ENCODE measurements at regions not wholly inside any gene's neighbourhood (a gene's known extent, or its start where the extent isn't known, plus 50 kb on each side); places are given as distances from the start of the nearest gene placed in this dataset.

DNA sequence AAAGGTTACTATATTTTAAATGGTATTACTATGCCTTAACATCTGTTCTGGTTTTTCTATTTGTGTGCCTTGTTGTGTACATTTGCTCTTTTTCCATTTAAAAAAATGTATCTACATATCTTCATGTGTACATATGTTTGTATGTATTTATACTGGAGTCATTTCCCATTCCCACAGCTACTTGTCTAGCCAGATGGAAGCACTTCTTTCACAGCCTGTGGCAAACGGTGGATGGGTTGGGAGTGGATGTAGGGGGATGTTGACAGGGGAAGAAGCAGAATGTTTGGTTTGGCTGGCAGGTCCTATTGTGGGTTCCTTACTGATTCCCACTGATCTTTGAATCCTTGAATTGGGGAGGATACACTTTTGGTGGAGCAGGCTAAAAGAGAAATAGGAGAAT, 93.6 kb upstream of the CNTNAP4 start:
- no peaks in the 10 kb centered on the region for H3K9me3 ChIP-seq (ENCODE audit: control insufficient read depth, low read length)
- no peak overlapping the region for H3K4me3 ChIP-seq (ENCODE audit: low read length)
- no peaks in the 10 kb centered on the region for H3K27me3 ChIP-seq (replicated peaks; ENCODE audit: control insufficient read depth, insufficient read depth, low read length)
- DNase-seq (ENCODE audit: low read depth), result no peak
- H3K4me1 ChIP-seq (ENCODE audit: control insufficient read depth, insufficient read depth, low read length), result peaks cover 21% of the 10 kb centered on the region
- H3K9ac ChIP-seq (ENCODE audit: low read length), result no peak overlapping the region
- H3K36me3 ChIP-seq (ENCODE audit: control insufficient read depth, insufficient read depth, low read length, severe bottlenecking), result no peaks in the 10 kb centered on the region

DNA sequence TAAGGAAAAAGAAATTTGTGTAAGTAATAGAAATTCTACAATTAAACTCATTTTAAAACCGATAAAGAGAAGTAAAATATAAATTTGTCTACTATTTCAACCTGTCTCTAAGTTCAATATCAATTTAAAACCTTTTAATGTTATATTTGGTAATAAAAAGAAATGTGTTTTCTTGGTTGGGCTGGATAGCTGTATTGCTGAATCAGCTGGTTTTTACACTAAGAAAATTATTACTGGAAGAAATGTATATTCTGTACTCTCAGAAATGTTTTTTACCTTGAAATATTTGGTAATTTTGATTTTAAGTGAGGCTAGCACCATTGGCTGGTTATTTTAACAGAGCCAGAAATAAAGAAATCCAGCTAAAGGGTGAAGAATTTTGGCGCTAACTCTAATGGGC, 87.1 kb upstream of the CNTNAP4 start:
- H3K36me3 ChIP-seq (ENCODE audit: control insufficient read depth, insufficient read depth, low read length, severe bottlenecking), result no peaks in the 10 kb centered on the region
- no peak for DNase-seq (ENCODE audit: low read depth)
- no peak overlapping the region for H3K4me3 ChIP-seq (ENCODE audit: low read length)
- H3K4me1 ChIP-seq (ENCODE audit: control insufficient read depth, insufficient read depth, low read length), result peaks cover 16% of the 10 kb centered on the region
- no peak overlapping the region for H3K9ac ChIP-seq (ENCODE audit: low read length)
- no peaks in the 10 kb centered on the region for H3K27me3 ChIP-seq (replicated peaks; ENCODE audit: control insufficient read depth, insufficient read depth, low read length)
- H3K9me3 ChIP-seq (ENCODE audit: control insufficient read depth, low read length), result no peaks in the 10 kb centered on the region

DNA sequence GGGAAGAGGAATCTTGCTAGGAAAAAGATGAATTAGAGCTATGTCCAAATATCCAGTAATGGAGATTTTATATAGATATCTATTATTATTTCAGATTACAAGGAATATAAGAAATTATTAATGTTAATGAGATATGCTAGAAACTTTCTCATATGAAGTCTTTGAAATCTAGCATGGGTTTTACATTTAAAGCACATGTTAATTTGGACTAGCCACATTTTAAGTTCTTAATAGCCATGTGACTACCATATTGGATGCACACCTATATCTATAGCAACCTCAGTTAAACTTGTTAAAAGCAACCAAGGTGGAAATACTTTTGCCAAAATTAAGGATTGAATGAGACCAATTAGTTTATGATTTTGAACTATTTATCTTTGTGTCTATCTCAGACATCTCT, 86.7 kb upstream of the CNTNAP4 start:
- no peaks in the 10 kb centered on the region for H3K36me3 ChIP-seq (ENCODE audit: control insufficient read depth, insufficient read depth, low read length, severe bottlenecking)
- no peaks in the 10 kb centered on the region for H3K9me3 ChIP-seq (ENCODE audit: control insufficient read depth, low read length)
- H3K4me1 ChIP-seq (ENCODE audit: control insufficient read depth, insufficient read depth, low read length), result peaks cover 18% of the 10 kb centered on the region
- no peaks in the 10 kb centered on the region for H3K27me3 ChIP-seq (replicated peaks; ENCODE audit: control insufficient read depth, insufficient read depth, low read length)
- H3K4me3 ChIP-seq (ENCODE audit: low read length), result no peak overlapping the region
- H3K9ac ChIP-seq (ENCODE audit: low read length), result no peak overlapping the region
- DNase-seq (ENCODE audit: low read depth), result no peak

DNA sequence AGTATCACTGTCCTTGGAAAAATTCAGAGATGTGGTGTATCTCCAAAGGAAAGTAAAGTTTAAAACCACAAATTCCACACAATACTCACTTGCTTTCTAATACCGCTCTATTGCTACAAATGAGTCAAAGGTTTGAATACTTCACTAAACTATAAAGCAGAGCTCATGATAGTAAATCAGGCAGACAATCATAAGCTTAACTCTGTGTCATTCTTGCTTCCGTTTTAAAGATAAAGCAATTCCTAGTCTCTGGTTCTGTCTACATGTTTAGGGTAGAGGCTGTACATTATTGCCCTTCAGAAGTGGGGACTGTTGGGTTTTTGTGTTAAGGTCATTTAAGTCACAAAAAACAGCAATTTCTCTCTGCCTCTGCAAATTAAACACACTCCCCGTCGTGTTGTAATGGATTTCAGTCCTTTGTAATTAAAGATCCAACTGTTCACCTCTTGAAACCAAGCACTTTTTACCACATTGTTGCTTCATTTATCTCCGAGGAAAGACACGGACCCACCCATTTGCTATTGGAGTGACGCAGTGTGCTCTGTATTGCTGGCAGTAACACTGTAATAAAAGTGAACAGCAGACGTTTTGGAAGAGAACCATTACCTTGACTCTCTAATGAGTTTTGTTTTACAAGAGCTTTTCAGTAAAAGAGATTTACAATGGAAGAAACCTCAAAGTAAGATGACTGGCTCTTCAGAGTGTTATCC, 83.1 kb upstream of the CNTNAP4 start:
- no peaks in the 10 kb centered on the region for H3K27me3 ChIP-seq (replicated peaks; ENCODE audit: control insufficient read depth, insufficient read depth, low read length)
- peak; percentile 1 for DNase-seq (ENCODE audit: low read depth)
- H3K36me3 ChIP-seq (ENCODE audit: control insufficient read depth, insufficient read depth, low read length, severe bottlenecking), result no peaks in the 10 kb centered on the region
- peak overlapping the region; percentile 64 for H3K9ac ChIP-seq (ENCODE audit: low read length)
- H3K9me3 ChIP-seq (ENCODE audit: control insufficient read depth, low read length), result no peaks in the 10 kb centered on the region
- peak overlapping the region; percentile 71 for H3K4me3 ChIP-seq (ENCODE audit: low read length)
- H3K4me1 ChIP-seq (ENCODE audit: control insufficient read depth, insufficient read depth, low read length), result peaks cover 18% of the 10 kb centered on the region

DNA sequence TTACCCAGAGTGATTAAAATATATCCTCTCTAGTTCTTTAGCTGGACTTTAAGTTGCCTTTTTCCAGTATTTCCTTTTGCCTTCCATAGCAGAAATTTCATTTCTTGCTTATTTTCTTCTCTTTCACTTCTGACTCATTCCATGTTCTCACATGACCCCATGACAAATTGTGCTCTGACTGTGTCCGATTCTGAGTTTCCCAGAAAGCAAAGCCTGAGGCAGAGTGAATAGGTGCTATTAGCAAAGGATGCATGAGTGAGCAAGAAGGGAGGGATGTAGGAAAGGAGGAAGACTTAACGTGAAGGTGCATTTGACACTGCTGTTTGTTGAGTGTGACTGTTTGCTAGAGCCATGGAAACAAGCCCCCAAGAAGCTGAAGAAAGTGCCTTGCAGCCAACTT, 82.6 kb upstream of the CNTNAP4 start:
- H3K4me1 ChIP-seq (ENCODE audit: control insufficient read depth, insufficient read depth, low read length), result peaks cover 18% of the 10 kb centered on the region
- no peaks in the 10 kb centered on the region for H3K36me3 ChIP-seq (ENCODE audit: control insufficient read depth, insufficient read depth, low read length, severe bottlenecking)
- peak; percentile 26 for DNase-seq (ENCODE audit: low read depth)
- peak overlapping the region; percentile 64 for H3K9ac ChIP-seq (ENCODE audit: low read length)
- H3K9me3 ChIP-seq (ENCODE audit: control insufficient read depth, low read length), result no peaks in the 10 kb centered on the region
- no peaks in the 10 kb centered on the region for H3K27me3 ChIP-seq (replicated peaks; ENCODE audit: control insufficient read depth, insufficient read depth, low read length)
- H3K4me3 ChIP-seq (ENCODE audit: low read length), result peak overlapping the region; percentile 71

DNA sequence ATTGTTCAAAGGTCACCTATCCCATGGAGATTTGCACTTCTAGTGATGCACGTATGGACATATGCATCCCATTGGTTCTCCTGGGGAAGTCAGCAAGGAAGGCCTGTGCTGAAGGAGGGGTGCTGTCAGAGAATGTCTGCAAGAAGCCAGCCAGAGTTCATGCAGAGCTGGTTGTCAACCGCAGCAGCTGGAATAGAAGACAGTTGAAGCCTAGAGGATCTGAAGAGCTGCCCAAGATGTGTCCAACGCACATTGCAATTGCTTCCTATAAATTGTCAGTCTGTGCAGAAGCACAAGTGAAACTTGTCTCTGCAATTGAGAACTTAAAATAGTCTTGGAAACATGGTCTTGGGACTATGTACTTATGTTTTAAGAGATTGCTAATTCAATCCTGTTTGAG, 82.1 kb upstream of the CNTNAP4 start:
- no peak overlapping the region for H3K9ac ChIP-seq (ENCODE audit: low read length)
- H3K36me3 ChIP-seq (ENCODE audit: control insufficient read depth, insufficient read depth, low read length, severe bottlenecking), result no peaks in the 10 kb centered on the region
- DNase-seq (ENCODE audit: low read depth), result no peak
- peak overlapping the region; percentile 71 for H3K4me3 ChIP-seq (ENCODE audit: low read length)
- no peaks in the 10 kb centered on the region for H3K9me3 ChIP-seq (ENCODE audit: control insufficient read depth, low read length)
- H3K27me3 ChIP-seq (replicated peaks; ENCODE audit: control insufficient read depth, insufficient read depth, low read length), result no peaks in the 10 kb centered on the region
- peaks cover 18% of the 10 kb centered on the region for H3K4me1 ChIP-seq (ENCODE audit: control insufficient read depth, insufficient read depth, low read length)

DNA sequence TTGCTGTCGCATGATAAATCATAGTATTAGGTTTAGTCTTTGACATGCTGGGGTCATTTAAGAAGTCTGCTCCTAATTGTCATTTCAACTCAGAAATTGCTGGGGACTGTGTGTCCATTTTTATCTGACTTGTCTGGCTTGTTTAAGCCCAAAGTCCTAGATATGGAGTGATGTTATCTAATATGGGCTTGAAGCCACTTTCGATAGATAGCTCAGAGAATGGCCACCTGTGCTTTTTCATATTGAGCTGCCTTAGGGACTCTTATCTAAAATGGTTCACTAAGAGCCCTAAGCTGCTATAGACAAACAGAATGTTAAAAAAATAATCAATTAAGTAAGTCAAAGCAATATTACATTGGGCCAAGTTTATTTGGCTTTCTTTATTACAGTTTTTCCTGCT, 81.6 kb upstream of the CNTNAP4 start:
- Histone ChIP-seq H3K27me3 (replicated peaks; ENCODE audit: control insufficient read depth, insufficient read depth, low read length) (no peaks in the 10 kb centered on the region), H3K36me3 (ENCODE audit: control insufficient read depth, insufficient read depth, low read length, severe bottlenecking) (no peaks in the 10 kb centered on the region), H3K4me1 (ENCODE audit: control insufficient read depth, insufficient read depth, low read length) (peaks cover 18% of the 10 kb centered on the region), H3K9me3 (ENCODE audit: control insufficient read depth, low read length) (no peaks in the 10 kb centered on the region), H3K4me3 (ENCODE audit: low read length) (no peak overlapping the region), H3K9ac (ENCODE audit: low read length) (no peak overlapping the region)
- DNase-seq (ENCODE audit: low read depth), result no peak

DNA sequence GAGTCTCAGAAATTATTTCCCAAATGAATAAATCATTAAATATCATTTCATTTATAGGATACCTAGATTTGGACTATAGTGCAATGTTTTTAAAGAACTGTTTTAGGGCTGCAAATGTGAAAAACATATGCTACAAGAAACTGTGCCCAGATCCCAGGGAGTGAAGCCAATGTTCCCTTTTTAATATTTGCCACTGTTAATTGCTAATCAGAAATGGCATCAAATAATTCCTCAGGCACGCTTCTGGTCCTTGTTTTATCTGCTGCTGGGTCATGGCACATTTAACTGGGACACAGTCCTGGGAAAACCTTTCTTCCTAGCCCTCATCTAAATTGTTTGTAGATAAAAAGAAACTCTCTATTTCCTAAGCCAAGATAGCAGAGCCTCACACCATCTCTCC, 79.3 kb upstream of the CNTNAP4 start:
- DNase-seq (ENCODE audit: low read depth), result no peak
- no peaks in the 10 kb centered on the region for H3K36me3 ChIP-seq (ENCODE audit: control insufficient read depth, insufficient read depth, low read length, severe bottlenecking)
- H3K9me3 ChIP-seq (ENCODE audit: control insufficient read depth, low read length), result no peaks in the 10 kb centered on the region
- H3K27me3 ChIP-seq (replicated peaks; ENCODE audit: control insufficient read depth, insufficient read depth, low read length), result no peaks in the 10 kb centered on the region
- H3K4me1 ChIP-seq (ENCODE audit: control insufficient read depth, insufficient read depth, low read length), result peaks cover 18% of the 10 kb centered on the region
- no peak overlapping the region for H3K4me3 ChIP-seq (ENCODE audit: low read length)
- H3K9ac ChIP-seq (ENCODE audit: low read length), result no peak overlapping the region

DNA sequence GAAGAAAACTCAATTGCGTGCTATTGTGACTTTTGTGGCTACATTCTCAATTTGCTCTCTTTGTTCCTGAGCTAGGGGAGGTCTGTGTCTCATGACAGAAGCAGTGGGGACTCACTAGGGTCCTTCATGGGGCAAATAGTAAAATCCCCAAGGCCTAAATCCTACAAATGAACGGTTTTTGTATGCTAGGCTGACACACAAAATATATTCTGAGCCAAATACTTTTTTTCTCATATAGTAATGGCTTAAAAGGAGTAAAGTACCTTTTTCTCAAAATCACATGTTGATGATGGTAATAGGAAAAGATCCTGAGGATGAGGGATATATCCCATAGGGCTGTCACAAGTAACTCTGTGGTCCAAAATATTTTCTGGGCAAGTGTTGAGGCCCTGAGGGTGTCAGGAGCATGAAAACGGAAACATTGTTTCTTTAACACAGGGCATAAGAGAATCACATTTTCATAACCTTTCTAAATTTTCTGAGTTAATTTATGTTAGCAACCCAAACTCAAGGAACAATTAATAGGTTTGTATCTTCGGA, 77.5 kb upstream of the CNTNAP4 start:
- DNase-seq (ENCODE audit: low read depth), result no peak
- Histone ChIP-seq H3K36me3 (ENCODE audit: control insufficient read depth, insufficient read depth, low read length, severe bottlenecking) (no peaks in the 10 kb centered on the region), H3K4me1 (ENCODE audit: control insufficient read depth, insufficient read depth, low read length) (peaks cover 5% of the 10 kb centered on the region), H3K27me3 (replicated peaks; ENCODE audit: control insufficient read depth, insufficient read depth, low read length) (no peaks in the 10 kb centered on the region), H3K4me3 (ENCODE audit: low read length) (no peak overlapping the region), H3K9ac (ENCODE audit: low read length) (no peak overlapping the region), H3K9me3 (ENCODE audit: control insufficient read depth, low read length) (no peaks in the 10 kb centered on the region)

DNA sequence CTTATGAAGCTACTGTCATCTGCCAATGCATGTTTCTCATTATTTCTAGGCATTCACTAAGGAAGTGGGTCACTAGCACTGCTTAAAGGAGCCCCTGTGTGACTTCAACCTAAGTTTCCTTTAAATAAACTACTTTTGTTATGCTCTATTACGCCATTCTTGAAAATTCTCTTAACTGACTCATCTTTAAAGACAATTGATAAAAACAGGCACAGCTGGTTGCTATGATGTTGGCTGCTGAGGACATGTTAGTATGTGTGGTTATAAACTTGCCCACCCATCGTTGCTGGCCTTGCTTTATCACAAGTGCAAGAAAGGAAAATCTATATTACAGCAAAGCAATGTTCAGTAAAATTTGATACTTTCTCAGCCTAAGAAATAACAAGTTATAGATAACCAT, 75.8 kb upstream of the CNTNAP4 start:
- no peaks in the 10 kb centered on the region for H3K4me1 ChIP-seq (ENCODE audit: control insufficient read depth, insufficient read depth, low read length)
- no peak for DNase-seq (ENCODE audit: low read depth)
- H3K9me3 ChIP-seq (ENCODE audit: control insufficient read depth, low read length), result no peaks in the 10 kb centered on the region
- no peaks in the 10 kb centered on the region for H3K27me3 ChIP-seq (replicated peaks; ENCODE audit: control insufficient read depth, insufficient read depth, low read length)
- H3K4me3 ChIP-seq (ENCODE audit: low read length), result no peak overlapping the region
- H3K36me3 ChIP-seq (ENCODE audit: control insufficient read depth, insufficient read depth, low read length, severe bottlenecking), result no peaks in the 10 kb centered on the region
- H3K9ac ChIP-seq (ENCODE audit: low read length), result no peak overlapping the region

DNA sequence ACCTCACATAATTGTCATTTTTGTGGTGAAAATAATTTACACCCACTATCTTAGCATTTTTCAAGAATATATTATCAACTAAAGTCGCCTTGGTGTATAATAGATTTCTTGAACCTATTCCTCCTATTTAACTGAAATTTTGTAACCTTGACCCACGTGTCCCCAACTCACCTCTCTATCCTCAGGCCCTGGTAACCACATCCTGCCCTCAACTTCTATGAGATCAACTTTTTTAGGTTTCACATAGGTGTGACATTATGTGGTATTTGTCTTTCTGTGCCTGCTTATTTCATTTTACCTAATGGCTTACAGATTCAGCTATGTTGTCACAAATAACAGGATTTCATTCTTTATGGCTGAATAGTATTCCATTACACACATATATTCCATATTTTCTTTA, 73.0 kb upstream of the CNTNAP4 start:
- Histone ChIP-seq H3K27me3 (replicated peaks; ENCODE audit: control insufficient read depth, insufficient read depth, low read length) (no peaks in the 10 kb centered on the region), H3K36me3 (ENCODE audit: control insufficient read depth, insufficient read depth, low read length, severe bottlenecking) (no peaks in the 10 kb centered on the region), H3K9me3 (ENCODE audit: control insufficient read depth, low read length) (no peaks in the 10 kb centered on the region), H3K4me1 (ENCODE audit: control insufficient read depth, insufficient read depth, low read length) (no peaks in the 10 kb centered on the region), H3K4me3 (ENCODE audit: low read length) (no peak overlapping the region), H3K9ac (ENCODE audit: low read length) (no peak overlapping the region)
- no peak for DNase-seq (ENCODE audit: low read depth)

DNA sequence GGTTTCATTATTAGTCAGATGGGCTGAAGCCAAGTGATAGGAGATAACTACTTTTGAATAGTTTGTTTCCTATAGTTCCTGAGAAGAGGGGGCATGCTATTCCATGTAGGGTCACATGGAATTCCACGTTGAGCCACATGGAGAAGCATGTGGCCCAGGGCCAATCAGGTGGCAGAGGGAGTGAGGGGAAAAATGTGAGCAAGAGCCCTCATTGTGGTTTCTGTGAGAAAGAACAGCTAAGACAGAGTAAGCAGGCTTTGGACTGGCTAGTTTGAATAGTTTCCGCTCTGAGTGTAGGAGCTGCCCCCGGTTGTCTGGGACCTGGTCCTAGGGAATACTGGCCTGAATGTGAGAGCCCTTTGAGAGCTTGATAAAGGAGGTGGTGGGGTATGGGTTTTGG, 69.9 kb upstream of the CNTNAP4 start:
- no peaks in the 10 kb centered on the region for H3K27me3 ChIP-seq (replicated peaks; ENCODE audit: control insufficient read depth, insufficient read depth, low read length)
- H3K9me3 ChIP-seq (ENCODE audit: control insufficient read depth, low read length), result peaks cover 1% of the 10 kb centered on the region
- no peak for DNase-seq (ENCODE audit: low read depth)
- no peaks in the 10 kb centered on the region for H3K4me1 ChIP-seq (ENCODE audit: control insufficient read depth, insufficient read depth, low read length)
- H3K36me3 ChIP-seq (ENCODE audit: control insufficient read depth, insufficient read depth, low read length, severe bottlenecking), result no peaks in the 10 kb centered on the region
- H3K9ac ChIP-seq (ENCODE audit: low read length), result no peak overlapping the region
- no peak overlapping the region for H3K4me3 ChIP-seq (ENCODE audit: low read length)
